HG03457 (cell line): ENCODE measurements at regions not wholly inside any gene's neighbourhood (a gene's known extent, or its start where the extent isn't known, plus 50 kb on each side); places are given as distances from the start of the nearest gene placed in this dataset.
"Not testable (repeated sequence)": the region's sequence is repeated elsewhere in the genome, so short reads cannot be mapped to it uniquely, and the experiment has no call there.

ENCODE experiments used
- ATAC-seq: cut with Tn5 transposase; IDR thresholded peaks from one replicate; pipeline ENCODE4 v1.9.1; 2021; ENCODE audit warnings: moderate number of reproducible peaks; ENCODE audit not compliant: unreplicated experiment

- no peak for ATAC-seq
Measured at GRCh38 chr13:26896986-26897668, 136.5 kb upstream of the GPR12 start.

- no peak for ATAC-seq
Measured at GRCh38 chr13:26895808-26896466, 135.4 kb upstream of the GPR12 start.

DNA sequence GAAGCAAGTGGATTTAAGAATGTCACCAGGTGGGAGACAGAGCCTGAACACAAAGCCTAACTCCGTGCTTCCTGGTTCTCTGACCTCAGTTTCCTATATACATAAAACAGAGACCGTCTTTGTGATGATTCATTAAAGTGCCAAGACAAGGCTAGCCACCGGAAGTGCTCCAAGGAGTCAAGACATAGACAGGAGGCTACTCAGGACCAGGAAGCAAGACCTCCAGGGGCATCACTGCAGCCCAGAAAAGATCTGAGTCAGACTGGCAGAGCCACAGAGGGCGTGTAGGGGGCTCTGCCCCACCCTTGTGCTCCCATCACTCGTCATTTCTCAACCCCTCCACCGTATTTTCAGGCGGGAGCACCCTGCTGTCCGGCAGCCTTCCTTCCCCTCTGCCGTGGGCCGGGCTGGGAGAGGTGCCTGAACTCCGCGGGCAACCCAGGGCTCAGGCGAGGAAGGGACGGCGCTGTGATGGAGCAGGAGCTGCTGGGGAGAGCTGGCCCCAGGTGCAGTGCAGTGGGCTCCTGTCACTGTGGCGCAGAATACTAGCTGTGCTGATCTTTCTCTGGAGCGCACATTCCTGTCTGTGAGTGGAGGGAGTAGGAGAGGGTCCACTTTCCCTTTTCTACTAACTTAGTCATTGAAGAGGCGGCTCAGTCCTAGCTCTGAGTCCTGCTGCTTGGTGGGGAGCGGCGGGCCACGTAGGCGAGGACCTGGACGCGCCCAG lies 134.7 kb upstream of the GPR12 start:
- ATAC-seq = no peak

DNA sequence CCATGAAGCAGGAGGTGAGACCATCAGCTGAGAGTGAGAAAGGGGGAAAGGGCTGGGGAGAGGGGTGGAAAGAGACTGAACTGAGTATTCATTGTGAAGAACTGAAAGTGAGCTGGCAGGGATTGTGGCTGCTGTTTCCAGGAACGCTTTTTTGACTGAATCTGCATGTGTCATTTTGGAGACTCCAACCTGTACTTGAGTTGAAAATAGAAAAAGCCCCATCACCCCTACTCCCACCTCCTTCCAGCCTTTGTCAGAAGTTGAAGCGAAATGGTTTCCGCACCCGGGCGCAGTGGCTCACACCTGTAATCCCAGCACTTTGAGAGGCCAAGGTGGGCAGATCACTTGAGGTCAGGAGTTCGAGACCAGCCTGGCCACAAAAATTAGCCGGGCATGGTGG lies 128.0 kb upstream of the GPR12 start:
- no peak for ATAC-seq

GRCh38 chr13:26887594-26887993 lies 127.0 kb upstream of the GPR12 start:
- no peak for ATAC-seq

- ATAC-seq = no peak
Measured at GRCh38 chr13:26883613-26884257, 123.1 kb upstream of the GPR12 start.

DNA sequence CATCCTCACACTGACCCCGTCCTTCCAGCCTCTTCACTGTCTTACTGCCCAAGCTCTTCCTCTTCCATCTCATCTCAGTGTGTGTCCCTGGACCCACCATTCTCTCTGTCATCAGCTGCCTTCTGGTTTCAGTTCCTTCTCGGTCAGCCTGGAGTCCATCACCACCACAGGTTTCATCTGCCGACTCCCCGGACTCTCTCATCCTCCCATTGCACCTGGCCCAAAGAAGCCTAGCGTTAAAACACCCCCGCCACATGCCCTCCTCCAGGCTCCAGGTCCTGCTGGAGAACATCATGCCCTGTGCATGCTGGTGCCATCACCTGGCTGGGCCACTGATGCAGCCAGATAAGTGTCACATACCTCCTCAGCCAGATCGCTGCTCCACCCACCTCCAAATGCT lies 122.1 kb upstream of the GPR12 start:
- ATAC-seq = no peak

- ATAC-seq = no peak
Measured at GRCh38 chr13:26881154-26881553, 120.6 kb upstream of the GPR12 start.

- ATAC-seq = no peak
Measured at GRCh38 chr13:26880735-26881134, 120.1 kb upstream of the GPR12 start.

DNA sequence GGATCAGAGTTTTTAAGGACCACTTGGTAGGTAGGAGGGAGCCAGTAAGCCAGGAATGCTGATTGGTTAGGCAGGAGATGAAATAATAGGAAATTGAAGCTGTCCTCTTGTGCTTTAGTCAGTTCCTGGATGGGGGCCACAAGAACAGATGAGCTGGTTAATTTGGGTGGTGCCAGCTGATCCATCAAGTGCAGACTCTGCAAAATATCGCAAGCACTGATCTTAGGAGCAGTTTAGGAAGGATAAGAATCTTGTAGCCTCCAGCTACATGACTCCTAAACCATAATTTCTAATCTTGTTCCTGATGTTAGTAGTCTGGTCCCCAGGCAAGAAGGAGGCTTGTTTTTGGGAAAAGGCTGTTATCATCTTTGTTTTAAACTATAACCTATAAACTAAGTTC lies 117.9 kb upstream of the GPR12 start:
- ATAC-seq = no peak

DNA sequence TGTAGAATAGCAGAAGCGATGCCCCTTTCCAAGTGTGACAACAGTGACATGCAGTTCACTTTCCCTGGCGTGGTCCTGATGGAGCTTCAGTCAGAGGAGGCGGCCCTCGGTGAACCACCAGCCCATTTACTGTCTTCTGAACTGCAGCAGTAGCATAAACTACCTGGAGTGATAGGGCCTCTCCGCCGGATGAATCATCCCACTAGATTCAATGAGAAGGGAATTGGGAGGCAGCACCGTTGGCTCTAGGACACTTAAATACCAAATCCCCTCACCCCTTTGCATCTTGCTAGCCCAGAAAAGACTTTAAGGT lies 112.8 kb upstream of the GPR12 start:
- no peak for ATAC-seq

DNA sequence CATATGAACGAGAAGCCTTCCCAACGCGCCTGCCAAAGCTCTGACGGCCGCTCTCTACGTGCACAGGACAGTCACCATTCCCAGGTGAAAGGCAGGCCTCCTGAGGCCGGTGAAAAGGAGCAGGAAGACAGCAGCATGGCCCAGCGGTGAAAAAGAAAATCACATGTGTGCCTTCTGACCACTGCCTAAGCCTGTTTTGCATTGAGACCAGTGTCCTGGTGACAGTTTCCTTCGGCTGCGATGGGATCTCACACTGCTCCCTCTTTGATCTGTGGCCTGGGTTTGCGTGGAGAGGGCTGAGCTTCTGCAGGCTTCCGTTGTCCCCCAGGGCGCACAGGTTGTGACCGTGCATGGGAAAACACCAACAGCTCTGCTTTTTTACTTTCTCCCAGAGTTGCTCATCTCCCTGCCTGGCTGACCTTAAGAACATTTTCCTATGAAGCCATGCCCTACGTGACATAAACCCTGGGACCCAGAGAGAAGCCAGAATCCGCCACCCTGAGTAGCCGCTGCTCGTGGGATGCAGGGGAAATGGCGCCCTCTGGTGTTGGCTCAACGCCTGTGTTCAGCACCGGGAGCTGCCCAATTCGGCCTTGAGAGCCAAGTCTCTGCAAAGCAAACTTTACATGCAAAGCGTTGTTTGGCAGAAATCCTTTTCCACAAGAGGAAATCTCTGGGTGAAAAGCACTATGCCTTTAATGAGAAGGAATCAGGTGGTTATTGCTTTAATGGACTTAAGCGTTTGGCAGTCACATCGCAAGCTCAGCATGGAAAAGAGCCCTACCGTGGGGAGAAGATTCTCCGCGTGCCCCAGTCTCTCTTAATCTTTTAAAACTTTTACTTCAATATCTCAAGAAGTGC lies 112.2 kb upstream of the GPR12 start:
- no peak for ATAC-seq

DNA sequence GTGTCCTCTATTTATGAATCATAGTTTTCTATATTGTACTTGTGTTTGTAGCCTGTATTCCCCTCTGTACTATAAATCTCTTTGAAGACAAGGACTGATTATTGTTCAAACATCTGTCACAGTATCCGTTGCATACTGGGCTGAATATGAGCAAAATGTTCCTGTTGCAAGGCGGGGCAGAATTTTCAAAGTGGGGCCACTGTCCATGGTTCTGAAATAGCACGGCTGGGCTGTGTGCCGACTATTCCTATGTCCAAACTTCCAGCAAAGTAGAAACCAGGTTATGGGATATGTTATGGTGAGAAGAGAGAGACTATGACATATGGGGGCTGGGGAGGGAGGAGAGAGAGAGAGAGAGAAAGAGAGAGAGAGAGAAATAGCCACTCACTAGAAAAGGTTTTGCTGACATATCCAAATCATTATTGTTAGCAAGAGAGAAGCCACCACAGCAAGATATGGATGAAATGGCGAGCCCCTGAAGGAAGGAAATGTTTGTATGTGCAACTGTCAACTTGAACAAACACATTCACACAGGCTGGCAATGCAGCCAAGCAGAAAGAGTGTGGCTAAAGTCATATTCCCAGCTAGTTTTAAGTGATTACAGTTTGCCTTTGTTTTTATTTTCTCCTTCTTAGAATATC lies 107.0 kb upstream of the GPR12 start:
- ATAC-seq = no peak

GRCh38 chr13:26864576-26864975 lies 104.0 kb upstream of the GPR12 start:
- ATAC-seq = no peak

- ATAC-seq = no peak
Measured at GRCh38 chr13:26861941-26862340, 101.4 kb upstream of the GPR12 start.

DNA sequence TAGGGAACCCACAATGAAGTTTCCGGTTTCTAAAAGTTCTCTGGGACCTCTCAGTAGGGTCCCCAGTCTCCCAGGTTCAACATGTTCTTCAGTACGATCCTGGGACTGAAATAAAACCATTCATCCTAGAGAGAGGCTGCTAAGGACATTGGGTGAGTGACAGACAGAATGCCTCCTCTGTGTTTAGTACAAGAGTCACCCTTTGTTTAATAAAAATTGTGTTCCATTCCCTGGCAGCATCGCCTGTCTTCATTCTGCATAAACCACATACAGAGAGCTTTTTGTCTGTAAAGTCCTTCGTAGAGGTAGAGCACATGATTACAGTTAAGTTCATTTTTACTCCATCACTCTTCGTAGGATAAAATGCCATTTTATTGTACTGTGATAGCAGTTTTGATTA lies 95.3 kb upstream of the GPR12 start:
- ATAC-seq = no peak

DNA sequence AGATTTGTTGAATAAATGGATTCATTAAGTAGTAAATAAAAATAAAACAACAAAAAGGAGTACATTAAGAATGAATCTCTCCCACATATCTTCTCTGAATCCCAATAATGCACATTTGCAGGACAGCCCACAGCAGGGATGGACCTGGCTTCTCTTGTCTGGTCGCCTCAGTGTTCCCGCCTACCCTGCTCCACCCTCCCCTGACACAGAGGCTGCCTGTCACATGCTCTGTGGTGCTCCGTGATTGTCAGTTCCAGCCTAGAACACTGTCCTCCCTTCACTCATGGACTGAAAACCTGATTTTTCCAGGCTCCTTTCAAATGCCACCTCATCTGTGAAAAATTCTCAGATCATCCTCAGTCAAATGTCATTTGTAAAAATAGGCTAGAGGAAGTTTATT lies 94.5 kb upstream of the GPR12 start:
- no peak for ATAC-seq

DNA sequence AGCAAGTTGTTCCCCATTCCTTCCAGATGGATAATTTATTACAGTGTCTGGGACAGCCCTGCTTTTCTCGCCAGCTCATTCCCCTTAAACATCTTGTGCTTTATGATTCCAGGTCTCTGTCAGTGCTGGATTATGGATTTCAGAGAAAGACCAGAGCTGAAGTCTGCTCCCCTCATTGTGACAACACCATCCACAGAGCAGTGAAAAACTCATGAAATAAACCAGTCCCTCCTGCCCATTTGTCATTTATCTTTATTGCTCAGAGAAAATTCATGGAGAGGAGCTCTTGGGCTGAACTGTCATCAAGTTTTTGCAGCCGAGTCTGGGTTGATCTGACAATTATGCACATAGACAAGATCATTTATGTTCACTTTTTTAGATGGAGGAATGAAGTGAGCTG lies 92.7 kb upstream of the GPR12 start:
- no peak for ATAC-seq

- no peak for ATAC-seq
Measured at GRCh38 chr13:26847281-26847680, 86.7 kb upstream of the GPR12 start.

DNA sequence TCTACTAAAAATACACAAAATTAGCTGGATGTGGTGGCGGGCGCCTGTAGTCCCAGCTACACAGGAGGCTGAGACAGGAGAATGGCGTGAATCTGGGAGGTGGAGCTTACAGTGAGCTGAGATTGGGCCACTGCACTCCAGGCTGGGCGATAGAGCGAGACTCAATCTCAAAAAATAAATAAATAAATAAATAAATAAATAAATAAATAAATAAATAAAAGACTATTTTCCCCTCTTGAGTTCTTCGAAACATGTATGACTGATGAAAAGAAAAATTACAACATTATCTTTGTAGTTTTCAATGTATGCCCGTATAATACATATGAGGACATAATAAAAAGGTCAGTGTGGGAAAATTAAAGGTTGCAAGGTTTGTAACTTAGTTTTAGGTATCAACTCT lies 84.5 kb upstream of the GPR12 start:
- ATAC-seq = not testable (repeated sequence)
